ENCODE measurements at regions not wholly inside any gene's neighbourhood (a gene's known extent, or its start where the extent isn't known, plus 50 kb on each side); places are given as distances from the start of the nearest gene placed in this dataset.
A peak's percentile ranks its signal among the peaks of the same experiment; 100 is the strongest.

- TF ChIP-seq CTCF (conservative IDR thresholded peaks at IDR 0.05 in 1 of 2, IDR thresholded peaks at IDR 0.05 in 1 of 2; ENCODE audit: extremely low read depth in 1 of 2, insufficient read depth in 1 of 2, low read depth in 1 of 2, low read length in 2 of 2) (peak in 1 of 2 donors; percentile 25), EZH2 (IDR thresholded peaks at IDR 0.05; ENCODE audit: borderline replicate concordance, low read length) (no peak)
Measured at GRCh38 chr11:91047882-91048281, 825.0 kb upstream of the CHORDC1 start.
